ENCODE measurements at regions not wholly inside any gene's neighbourhood (a gene's known extent, or its start where the extent isn't known, plus 50 kb on each side); places are given as distances from the start of the nearest gene placed in this dataset.

GRCh38 chr10:117457071-117457810, 82.0 kb upstream of the PDZD8 start (continued):
- TF ChIP-seq ZNF503 (CRISPR knock-in tag; IDR thresholded peaks at IDR 0.05), result no peak
- no peak for TF ChIP-seq GMEB2 (CRISPR knock-in tag; IDR thresholded peaks at IDR 0.05; ENCODE audit: low read depth)

GRCh38 chr10:117455346-117455745, 80.1 kb upstream of the PDZD8 start:
- no peaks in the 10 kb centered on the region for H4K20me1 ChIP-seq (ENCODE audit: insufficient read depth, low read length)
- FAIRE-seq (no peak), ATAC-seq (no peak), DNase-seq (ENCODE audit: low spot score) (no peak)
- intact Hi-C loops (cut with micrococcal nuclease; ENCODE audit: unreplicated experiment), result no loop called here
- H2AFZ ChIP-seq (ENCODE audit: low read length), result no peak overlapping the region
- H3K9me3 ChIP-seq (ENCODE audit: low read length), result no peaks in the 10 kb centered on the region
- no peaks in the 10 kb centered on the region for H3K27me3 ChIP-seq (ENCODE audit: control insufficient read depth in 1 of 2, insufficient read depth in 2 of 2, low read length in 2 of 2)
- H3K79me2 ChIP-seq (ENCODE audit: insufficient read depth, low read length), result no peaks in the 10 kb centered on the region
- in situ Hi-C loops (cut with HindIII; ENCODE audit: extremely low pct_ligation_motif_present, low pct_unique_long_range_greater_than_20kb), result no loop called here
- ChIA-PET POLR2A (no interaction called here), CTCF (ENCODE audit: low intra/inter-chr PET ratio, low total read pairs) (no interaction called here)
- H3K36me3 ChIP-seq (replicated peaks in 1 of 2; ENCODE audit: control insufficient read depth in 1 of 2, insufficient read depth in 2 of 2, low read length in 2 of 2), result no peaks in the 10 kb centered on the region
- TF ChIP-seq ZBTB42 (CRISPR knock-in tag; IDR thresholded peaks at IDR 0.05), result no peak
- TF ChIP-seq KDM1A (CRISPR knock-in tag; IDR thresholded peaks at IDR 0.05), result no peak
- no peak for TF ChIP-seq ARNTL (CRISPR knock-in tag; IDR thresholded peaks at IDR 0.05)
- TF ChIP-seq DDIT3 (CRISPR knock-in tag; IDR thresholded peaks at IDR 0.05), result no peak
- TF ChIP-seq MEIS1 (CRISPR knock-in tag; IDR thresholded peaks at IDR 0.05; ENCODE audit: borderline replicate concordance), result no peak
- no peak for TF ChIP-seq ZNF740 (CRISPR knock-in tag; IDR thresholded peaks at IDR 0.05)
- TF ChIP-seq IKZF1 (IDR thresholded peaks at IDR 0.05), result no peak
- no peak for TF ChIP-seq FOXK1 (CRISPR knock-in tag; IDR thresholded peaks at IDR 0.05; ENCODE audit: borderline replicate concordance, low read depth)
- no peak for TF ChIP-seq ZNF564 (CRISPR knock-in tag; IDR thresholded peaks at IDR 0.05)
- no peak for TF ChIP-seq ZNF264 (CRISPR knock-in tag; IDR thresholded peaks at IDR 0.05)
- TF ChIP-seq ZNF724P (CRISPR knock-in tag; IDR thresholded peaks at IDR 0.05; ENCODE audit: borderline replicate concordance), result no peak
- no peak for TF ChIP-seq TRAFD1 (CRISPR knock-in tag; IDR thresholded peaks at IDR 0.05; ENCODE audit: borderline replicate concordance)
- TF ChIP-seq ZFYVE20 (CRISPR knock-in tag; IDR thresholded peaks at IDR 0.05; ENCODE audit: borderline replicate concordance, low read depth), result no peak
- no peak overlapping the region for H3K27ac ChIP-seq (ENCODE audit: extremely low read length, insufficient read depth, low read length)
- no peak overlapping the region for H3K4me3 ChIP-seq (replicated peaks in 1 of 3; ENCODE audit: insufficient read depth in 1 of 3, low read depth in 2 of 3, low read length in 3 of 3)
- H3K4me2 ChIP-seq (ENCODE audit: low read depth, low read length), result no peak overlapping the region
- no TSS peak for BruUV-seq (replicated peaks)
- WGBS (ENCODE audit: low lambda C conversion rate), result 67% methylated on average over 1 of the region's 5 CpGs
- no peaks in the 10 kb centered on the region for H3K4me1 ChIP-seq (ENCODE audit: insufficient read depth, low read length)
- H3K9ac ChIP-seq (ENCODE audit: insufficient read depth, low read depth, low read length), result no peak overlapping the region

Data from HepG2 (cell line).